Fibroblast of pulmonary artery (primary cell): ENCODE measurements at regions not wholly inside any gene's neighbourhood (a gene's known extent, or its start where the extent isn't known, plus 50 kb on each side); places are given as distances from the start of the nearest gene placed in this dataset.
"Not testable (repeated sequence)": the region's sequence is repeated elsewhere in the genome, so short reads cannot be mapped to it uniquely, and the experiment has no call there.

Experiments
- DNase-seq: peaks from one replicate; pipeline ENCODE4 v3.0.0-alpha.2; 2010; ENCODE audit warnings: low read depth
- H3K4me3 ChIP-seq: replicated peaks from 2 replicates; pipeline ENCODE4 v1.5.1; 2011; ENCODE audit warnings: low read depth, mild to moderate bottlenecking, control low read depth, low read length, moderate library complexity
- CTCF ChIP-seq: IDR thresholded peaks from 2 replicates; pipeline ENCODE4 v1.5.1; 2011; ENCODE audit warnings: mild to moderate bottlenecking, control low read depth, low read length, inconsistent platforms; ENCODE audit errors: missing control alignments

- no peak for TF ChIP-seq CTCF
- H3K4me3 ChIP-seq = no peak overlapping the region
- no peak for DNase-seq
These were observed 200.0 kb downstream of the PCDH20 start for GRCh38 chr13:61215601-61216000.

DNA sequence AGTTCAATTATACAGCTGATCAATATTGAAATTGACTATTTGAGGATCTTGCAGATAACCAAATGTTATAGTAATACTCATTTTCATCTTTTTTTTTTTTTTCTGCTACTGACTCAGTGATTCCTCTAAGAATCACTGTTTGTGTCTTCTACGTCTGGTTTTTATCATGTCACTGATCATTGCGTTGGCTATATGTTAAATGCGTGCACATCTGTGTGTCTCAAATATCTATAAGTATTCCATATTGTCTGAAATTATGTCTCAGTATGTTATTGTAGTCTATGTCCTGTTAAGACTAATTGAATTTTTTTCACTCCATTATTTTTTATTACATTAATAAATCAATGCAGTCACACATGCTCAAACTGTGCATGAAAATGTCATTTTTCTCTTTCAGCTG, 200.5 kb downstream of the PCDH20 start:
- no peak for TF ChIP-seq CTCF
- no peak for DNase-seq
- H3K4me3 ChIP-seq = no peak overlapping the region

DNA sequence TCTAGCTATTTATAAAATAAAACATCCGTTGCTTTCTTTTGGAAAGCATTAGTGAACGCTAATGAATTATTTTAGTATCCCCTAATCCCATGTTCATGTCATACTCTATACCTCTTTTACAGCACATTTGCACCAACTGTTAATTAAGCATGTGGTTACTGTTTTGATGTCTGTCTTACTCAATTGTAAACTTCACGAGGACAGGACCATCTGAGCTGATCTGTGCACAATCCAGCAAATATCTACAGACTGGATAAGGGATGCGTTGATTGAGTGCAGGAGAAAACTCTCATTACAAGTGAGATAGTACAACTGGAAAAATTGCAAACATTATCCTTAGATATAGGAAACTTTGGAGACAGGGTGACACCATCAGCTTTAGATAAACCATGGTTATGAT, 201.1 kb downstream of the PCDH20 start:
- no peak for DNase-seq
- TF ChIP-seq CTCF = no peak
- no peak overlapping the region for H3K4me3 ChIP-seq

- not testable (repeated sequence) for H3K4me3 ChIP-seq, DNase-seq
These were observed 209.8 kb downstream of the PCDH20 start for GRCh38 chr13:61205898-61206297.

- no peak for TF ChIP-seq CTCF
- H3K4me3 ChIP-seq = no peak overlapping the region
- no peak for DNase-seq
These were observed 211.6 kb downstream of the PCDH20 start for GRCh38 chr13:61204025-61204424.

DNA sequence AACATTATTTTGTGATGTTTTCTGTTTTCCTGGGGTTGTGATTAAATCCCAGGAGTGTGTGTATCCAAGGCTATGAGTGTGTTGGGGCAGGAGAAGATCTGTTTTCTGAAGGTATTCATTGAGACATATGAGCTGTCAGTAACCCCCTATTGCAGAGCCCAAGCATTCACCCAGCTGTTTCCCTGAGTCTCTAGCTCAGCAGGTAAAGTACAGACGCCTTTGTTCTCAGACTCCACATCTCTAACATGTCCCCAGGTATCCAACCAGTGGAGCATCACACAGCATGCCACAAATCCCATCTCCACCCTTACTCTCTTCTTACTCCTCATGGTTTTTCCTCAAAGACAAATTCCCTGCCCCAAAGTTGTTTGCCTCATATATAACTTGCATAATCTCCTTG, 213.6 kb downstream of the PCDH20 start:
- H3K4me3 ChIP-seq = no peak overlapping the region
- no peak for DNase-seq
- TF ChIP-seq CTCF = no peak

DNA sequence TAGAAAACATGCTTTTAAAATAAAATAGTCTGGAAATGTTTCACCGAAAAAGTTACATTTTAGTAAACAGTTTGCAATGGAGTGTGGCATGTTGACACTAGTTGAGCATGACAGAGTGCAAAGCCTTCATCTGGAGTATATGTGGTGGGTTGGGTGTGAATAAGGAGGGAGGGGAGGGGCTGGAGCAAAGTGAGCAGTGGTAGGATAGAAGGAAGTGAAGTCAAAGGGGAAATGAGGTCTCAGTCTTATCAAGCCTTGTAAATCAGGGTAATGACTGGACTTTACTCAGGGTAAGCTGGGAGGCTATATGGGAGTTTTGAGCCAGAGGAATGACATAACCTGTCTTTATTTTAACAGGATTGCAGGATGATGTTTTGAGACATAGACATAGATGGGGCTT, 222.8 kb downstream of the PCDH20 start:
- TF ChIP-seq CTCF = no peak
- H3K4me3 ChIP-seq = no peak overlapping the region
- no peak for DNase-seq

DNA sequence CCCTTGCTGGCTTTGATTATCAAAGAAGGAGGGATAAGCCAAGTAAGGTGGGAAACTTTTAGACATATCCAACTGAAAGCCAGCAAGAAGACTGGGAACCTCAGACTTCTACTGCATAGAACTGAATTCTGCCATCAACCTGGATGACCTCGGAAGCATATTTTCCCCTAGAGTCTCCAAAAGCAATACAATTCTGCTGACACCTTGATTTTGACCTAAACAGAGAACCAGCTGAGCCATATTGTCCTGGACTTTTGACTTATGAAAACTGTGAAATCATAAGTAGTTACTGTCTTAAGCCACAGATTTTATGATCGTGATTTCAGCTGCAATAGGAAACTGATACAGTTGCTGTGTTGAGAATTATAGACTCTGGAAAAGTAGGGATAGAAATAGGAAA, 227.6 kb downstream of the PCDH20 start:
- no peak overlapping the region for H3K4me3 ChIP-seq
- DNase-seq = no peak
- no peak for TF ChIP-seq CTCF
